Left hindlimb (tissue), 1 donor: ENCODE measurements at regions not wholly inside any gene's neighbourhood (a gene's known extent, or its start where the extent isn't known, plus 50 kb on each side); places are given as distances from the start of the nearest gene placed in this dataset.
A peak's percentile ranks its signal among the peaks of the same experiment; 100 is the strongest.

ENCODE experiments used
- DNase-seq: peaks from one replicate; pipeline ENCODE4 v3.0.0-alpha.2; 2018

DNA sequence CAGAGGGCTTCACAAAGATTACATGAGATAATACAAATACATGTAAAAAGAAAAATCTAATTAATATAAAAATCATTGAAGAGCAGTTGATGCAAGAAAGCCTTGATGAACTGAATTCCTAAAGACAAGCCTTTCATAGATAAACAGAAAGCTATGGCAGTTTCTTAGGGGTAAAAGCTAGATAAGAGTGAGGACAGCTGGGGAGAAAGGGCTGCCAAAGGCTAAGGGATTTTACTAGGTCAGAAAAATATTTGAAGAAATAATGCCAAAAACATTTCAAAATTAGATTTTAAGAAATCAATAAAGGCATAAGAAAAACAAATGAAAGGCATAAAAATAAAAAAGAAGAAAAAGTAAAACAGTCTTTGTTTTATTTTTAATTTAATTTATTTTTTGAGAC, 107.9 kb upstream of the ZNF366 start:
- DNase-seq = no peak

GRCh38 chr5:72613515-72613914, 106.3 kb upstream of the ZNF366 start:
- DNase-seq = no peak

DNA sequence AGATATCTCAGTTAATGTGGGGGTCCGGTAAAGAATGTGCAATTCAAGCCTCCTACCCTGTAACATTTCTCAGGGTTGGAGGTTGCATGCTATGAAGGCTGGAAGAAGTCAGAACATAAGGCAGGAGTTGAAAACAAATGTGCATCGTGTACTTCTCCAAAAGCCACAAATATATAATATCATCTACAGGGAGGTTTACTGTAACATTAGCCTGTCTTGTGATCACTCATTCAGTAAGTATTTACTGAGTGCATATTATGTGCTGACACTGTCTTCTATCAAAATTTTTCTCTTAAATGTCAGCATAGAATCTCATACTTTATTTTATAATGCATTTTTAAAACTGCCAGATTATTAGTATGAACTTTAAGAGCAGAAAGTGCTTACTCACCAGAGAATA, 105.6 kb upstream of the ZNF366 start:
- no peak for DNase-seq

DNA sequence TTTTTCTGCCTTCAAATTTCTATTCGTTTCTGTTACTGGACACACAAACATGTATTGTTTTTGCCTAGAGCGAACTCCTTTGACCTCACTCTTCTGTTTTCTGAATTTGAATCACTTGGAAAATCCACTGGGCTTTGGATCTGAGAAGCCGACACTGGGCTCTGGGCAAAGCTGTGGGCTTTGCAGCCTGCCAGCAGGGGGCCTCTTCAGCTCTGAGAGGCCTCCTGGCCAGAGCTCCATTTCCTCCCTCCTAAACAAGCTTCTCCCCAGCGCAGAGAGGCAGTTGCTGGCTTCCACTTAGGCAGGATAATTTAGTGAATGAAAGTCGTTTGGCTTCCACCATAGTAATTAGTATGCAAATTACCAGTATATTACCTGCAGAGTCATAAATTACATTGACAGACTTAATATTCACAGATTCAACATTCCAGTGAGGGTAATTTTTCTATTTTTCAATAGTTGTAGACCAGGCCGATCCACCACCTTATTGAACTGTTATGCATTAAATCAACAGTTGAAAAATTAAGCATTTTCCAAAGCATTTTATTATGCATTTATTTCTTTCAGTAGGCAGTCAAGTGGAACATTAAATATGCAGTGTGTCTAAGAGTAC, 104.0 kb upstream of the ZNF366 start:
- DNase-seq = peak; percentile 69

- no peak for DNase-seq
These were observed 101.7 kb upstream of the ZNF366 start for GRCh38 chr5:72608926-72609325.

DNA sequence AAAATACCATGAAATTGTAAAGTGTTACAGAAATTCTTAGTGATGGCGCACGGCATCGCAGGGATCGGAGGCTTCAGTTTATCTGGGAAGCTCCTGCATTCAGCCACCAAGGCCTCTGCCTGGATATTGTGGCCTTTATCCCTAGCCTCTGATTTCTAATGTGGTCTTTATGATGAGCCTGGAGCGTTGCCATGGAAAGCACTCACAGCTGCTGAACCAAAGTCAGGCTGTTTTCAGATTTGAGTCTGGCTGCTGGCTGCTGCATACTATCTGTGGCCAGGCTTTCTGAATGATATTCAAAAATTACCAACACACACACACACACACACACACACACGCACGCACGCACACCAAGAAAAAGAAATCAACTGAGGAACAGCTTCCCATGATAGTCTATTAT, 101.1 kb upstream of the ZNF366 start:
- DNase-seq = peak; percentile 82

GRCh38 chr5:72607381-72607780, 100.2 kb upstream of the ZNF366 start:
- DNase-seq = no peak

GRCh38 chr5:72606525-72606924, 99.3 kb upstream of the ZNF366 start:
- DNase-seq = no peak

DNA sequence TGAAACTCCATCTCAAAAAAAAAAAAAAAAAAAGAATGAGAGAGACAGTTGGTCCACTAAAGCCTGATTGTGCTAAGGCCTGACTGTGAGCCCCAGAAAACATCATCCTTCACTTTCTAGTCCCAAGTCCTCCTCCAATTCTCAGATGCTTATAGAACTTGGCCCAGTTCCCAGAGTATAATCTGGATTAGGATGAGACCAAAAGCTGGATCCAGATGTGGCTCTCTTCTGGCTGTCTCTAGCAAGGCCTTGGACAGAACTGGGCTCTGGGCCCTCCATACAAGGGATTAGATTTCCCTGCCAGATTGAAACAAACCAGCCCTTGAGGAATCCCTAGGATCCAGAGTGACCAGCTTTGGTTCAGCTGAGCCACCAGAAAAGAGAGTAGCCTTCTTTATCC, 98.4 kb upstream of the ZNF366 start:
- DNase-seq = no peak

DNA sequence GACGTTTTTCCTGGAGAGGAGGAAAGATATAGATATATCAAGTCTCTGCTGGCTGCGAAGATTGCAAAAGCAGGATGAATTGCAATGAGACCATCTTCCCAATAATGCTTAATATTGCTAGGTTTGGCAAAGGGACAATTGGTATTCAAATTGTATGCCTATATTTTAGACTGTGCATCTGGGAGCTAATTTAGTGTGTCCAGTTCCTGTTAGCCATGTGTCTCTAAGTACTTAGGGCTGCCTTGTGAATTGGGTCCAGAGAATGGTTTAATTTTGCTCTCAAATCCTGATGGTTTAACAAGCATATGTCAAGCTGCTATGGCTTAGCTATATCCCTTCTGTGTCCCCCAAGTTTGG, 97.6 kb upstream of the ZNF366 start:
- no peak for DNase-seq

- DNase-seq = peak; percentile 47
These were observed 97.0 kb upstream of the ZNF366 start for GRCh38 chr5:72604111-72604797.

DNA sequence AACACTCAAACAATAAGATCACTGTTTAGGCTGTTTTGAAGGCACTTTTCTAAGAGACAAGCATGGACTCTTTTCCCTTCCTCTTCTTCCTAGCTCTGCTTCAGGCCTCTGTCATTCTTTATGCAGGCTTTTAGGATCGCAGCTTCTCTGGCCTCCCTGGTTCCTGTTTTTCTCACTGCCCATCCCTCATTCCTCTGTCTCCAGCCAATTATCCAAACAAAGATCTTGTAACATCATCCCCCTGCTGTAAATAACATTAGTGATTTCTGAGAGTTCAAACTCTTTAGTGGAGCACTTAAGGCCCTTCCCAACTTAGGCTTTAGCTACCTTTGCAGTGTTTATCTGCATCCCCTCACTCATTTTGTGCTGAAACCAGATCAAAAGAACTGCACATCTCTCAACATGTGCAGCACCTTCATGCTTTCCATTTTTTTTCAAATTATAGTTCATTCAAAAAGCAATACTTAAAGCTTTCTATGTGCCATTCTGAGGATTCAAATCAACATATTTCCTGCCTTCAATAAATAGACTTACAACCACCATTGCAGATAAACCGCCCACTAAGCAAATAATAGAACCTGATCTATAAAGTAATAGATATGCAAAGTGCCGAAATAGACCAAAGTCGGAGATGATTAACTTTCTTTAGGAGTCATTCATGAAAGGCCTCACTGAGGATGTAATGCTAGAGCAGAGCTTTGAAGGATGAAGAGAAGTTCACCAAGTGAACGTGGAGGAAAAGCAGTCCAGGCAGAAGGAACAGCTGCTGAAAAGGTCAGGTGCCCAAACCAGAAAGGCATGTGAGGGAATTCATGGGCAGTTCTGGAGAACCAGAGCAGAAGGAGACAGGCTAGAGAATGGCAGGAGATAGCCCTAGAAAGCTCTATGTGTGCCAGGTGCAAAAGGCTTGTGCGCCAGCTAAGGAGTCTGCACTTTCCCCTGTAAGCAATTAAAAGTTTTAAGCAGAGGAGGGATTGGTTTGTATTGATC, 95.8 kb upstream of the ZNF366 start:
- DNase-seq = no peak

- no peak for DNase-seq
These were observed 94.7 kb upstream of the ZNF366 start for GRCh38 chr5:72601861-72602260.

- DNase-seq = no peak
These were observed 93.3 kb upstream of the ZNF366 start for GRCh38 chr5:72600391-72600981.

DNA sequence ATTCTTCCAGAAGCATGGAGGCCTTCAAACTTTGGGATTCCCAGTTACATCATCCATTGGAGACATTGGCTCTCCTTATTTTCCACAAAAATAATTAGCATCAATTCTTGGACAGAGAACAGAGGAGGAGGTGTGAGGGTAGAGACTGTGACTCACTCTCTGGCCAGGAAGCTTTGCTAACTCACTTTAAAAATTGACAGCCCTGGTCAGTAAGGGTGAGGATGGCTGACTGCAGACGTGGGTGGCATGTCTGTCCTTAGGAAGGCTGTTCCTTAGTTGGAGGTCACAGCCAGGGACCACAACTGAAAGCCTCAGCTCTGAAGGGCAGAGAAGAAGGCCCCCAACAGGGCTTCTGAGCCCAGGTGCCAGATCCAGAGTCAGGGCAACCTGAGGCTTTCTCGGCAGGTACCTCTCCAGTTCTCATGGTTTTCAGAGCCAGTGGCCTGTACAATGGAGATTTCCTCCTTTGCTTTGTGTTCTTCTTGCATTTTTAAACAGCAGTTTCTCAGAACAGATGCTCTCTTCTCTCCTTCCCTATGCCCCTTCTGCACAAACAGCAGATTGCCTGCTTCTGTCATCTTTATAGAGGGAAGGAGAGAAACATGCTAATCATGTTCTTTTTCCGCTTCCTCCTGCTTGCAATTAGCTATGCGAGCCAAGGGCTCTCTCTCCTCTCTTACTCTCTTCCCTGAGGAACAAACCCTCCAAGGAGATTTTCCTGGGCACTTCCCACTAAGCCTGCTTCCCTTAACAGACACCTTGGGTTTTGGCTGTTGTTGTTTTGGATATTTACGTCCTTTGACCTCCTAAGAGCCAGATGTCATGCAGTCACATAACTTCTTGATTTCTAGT, 92.5 kb upstream of the ZNF366 start:
- no peak for DNase-seq

GRCh38 chr5:72599065-72599433, 91.8 kb upstream of the ZNF366 start:
- no peak for DNase-seq

GRCh38 chr5:72598401-72599064, 91.3 kb upstream of the ZNF366 start:
- DNase-seq = no peak

- no peak for DNase-seq
These were observed 90.3 kb upstream of the ZNF366 start for GRCh38 chr5:72597456-72597948.

DNA sequence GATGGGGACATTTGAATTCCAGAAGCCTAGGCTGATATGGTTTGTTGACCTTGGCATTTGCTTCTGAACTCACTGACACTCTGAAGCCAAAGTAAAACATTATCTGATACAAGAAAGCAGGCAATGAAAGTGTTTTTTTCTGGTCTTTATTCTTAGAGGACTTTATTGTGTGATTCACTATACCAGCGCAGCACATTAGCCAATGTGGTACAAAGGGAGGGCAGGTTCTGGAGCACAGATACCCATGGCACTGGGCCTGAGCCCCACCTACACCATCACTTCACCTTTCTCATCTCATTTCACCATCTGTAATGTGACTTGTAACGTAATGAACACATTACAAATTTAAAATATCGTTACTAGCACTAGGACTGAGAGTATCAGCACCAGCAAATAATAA, 89.7 kb upstream of the ZNF366 start:
- no peak for DNase-seq

GRCh38 chr5:72588640-72589039, 81.4 kb upstream of the ZNF366 start:
- DNase-seq = no peak

GRCh38 chr5:72587661-72588308, 80.6 kb upstream of the ZNF366 start:
- DNase-seq = no peak
